Hepatocyte (in vitro differentiated cells): ENCODE measurements at regions not wholly inside any gene's neighbourhood (a gene's known extent, or its start where the extent isn't known, plus 50 kb on each side); places are given as distances from the start of the nearest gene placed in this dataset.

ENCODE experiments used
- DNase-seq: peaks from one replicate; pipeline ENCODE4 v3.0.0-alpha.2; 2016; ENCODE audit warnings: low spot score
- H2AFZ ChIP-seq: fragments of 200-600 bp; sonication (generic); 2 replicates; pipeline ENCODE4 v1.6.0; 2016; ENCODE audit warnings: antibody characterized with exemption, mild to moderate bottlenecking
- H3K27ac ChIP-seq: fragments of 200-600 bp; sonication (generic); 2 replicates; pipeline ENCODE4 v1.5.1; 2016; ENCODE audit warnings: mild to moderate bottlenecking
- H3K27me3 ChIP-seq: fragments of 200-600 bp; sonication (generic); 2 replicates; pipeline ENCODE4 v1.6.1; 2016
- H3K36me3 ChIP-seq: fragments of 200-600 bp; sonication (generic); replicated peaks from 2 replicates; pipeline ENCODE4 v1.5.1; 2016; ENCODE audit warnings: low read depth; ENCODE audit not compliant: insufficient read depth
- H3K4me1 ChIP-seq: fragments of 200-600 bp; sonication (generic); 2 replicates; pipeline ENCODE4 v1.5.1; 2016; ENCODE audit warnings: mild to moderate bottlenecking, moderate library complexity; ENCODE audit not compliant: insufficient read depth
- H3K4me2 ChIP-seq: fragments of 200-600 bp; sonication (generic); 2 replicates; pipeline ENCODE4 v1.6.0; 2016
- H3K4me3 ChIP-seq: fragments of 200-600 bp; sonication (generic); 2 replicates; pipeline ENCODE4 v1.5.1; 2016; ENCODE audit warnings: mild to moderate bottlenecking
- H3K79me2 ChIP-seq: fragments of 200-600 bp; sonication (generic); 2 replicates; pipeline ENCODE4 v1.6.0; 2017; ENCODE audit warnings: mild to moderate bottlenecking
- H3K9me2 ChIP-seq: fragments of 200-600 bp; sonication (generic); replicated peaks from 2 replicates; pipeline ENCODE4 v1.6.0; 2017; ENCODE audit warnings: mild to moderate bottlenecking; ENCODE audit not compliant: insufficient read depth
- H3K9me3 ChIP-seq: fragments of 200-600 bp; sonication (generic); 2 replicates; pipeline ENCODE4 v1.5.1; 2016; ENCODE audit warnings: low read depth, mild to moderate bottlenecking
- H4K20me1 ChIP-seq: fragments of 200-600 bp; sonication (generic); 2 replicates; pipeline ENCODE4 v1.6.0; 2016; ENCODE audit warnings: mild to moderate bottlenecking; ENCODE audit not compliant: insufficient read depth, poor library complexity, severe bottlenecking
- EZH2 ChIP-seq: fragments of 200-600 bp; sonication (generic); IDR thresholded peaks from 2 replicates; pipeline ENCODE4 v1.6.1; 2016; ENCODE audit warnings: antibody characterized with exemption, mild to moderate bottlenecking, borderline replicate concordance
- EZH2phosphoT487 ChIP-seq: fragments of 200-600 bp; sonication (generic); IDR thresholded peaks from one replicate; pipeline ENCODE4 v1.6.1; 2018; ENCODE audit warnings: antibody characterized with exemption, mild to moderate bottlenecking, low read depth, moderate library complexity; ENCODE audit not compliant: unreplicated experiment, severe bottlenecking
- WGBS: methylation state at CpG from one replicate; pipeline ENCODE4 v1.1.6; 2016; ENCODE audit warnings: low lambda C conversion rate; ENCODE audit errors: missing lambda C conversion rate; 5-methylcytosine and 5-hydroxymethylcytosine counted together
- TF ChIP-seq, protein P1 (sequence below): fragments of 200-600 bp; sonication (generic); IDR thresholded peaks from 2 replicates; pipeline ENCODE4 v1.5.1; 2016; ENCODE audit warnings: antibody characterized with exemption, mild to moderate bottlenecking; ENCODE audit not compliant: poor library complexity

GRCh38 chr4:125243789-125244397 lies 70.9 kb upstream of the FAT4 start:
- Histone ChIP-seq H3K9me3 (no peaks in the 10 kb centered on the region), H3K4me3 (no peak overlapping the region), H2AFZ (no peak overlapping the region), H3K27ac (no peak overlapping the region), H3K79me2 (no peaks in the 10 kb centered on the region), H3K9me2 (no peaks in the 10 kb centered on the region), H3K4me2 (no peak overlapping the region), H3K27me3 (no peaks in the 10 kb centered on the region), H3K4me1 (no peaks in the 10 kb centered on the region), H3K36me3 (no peaks in the 10 kb centered on the region), H4K20me1 (no peaks in the 10 kb centered on the region)
- no peak for DNase-seq
- WGBS: 72% methylated on average over 3 of the region's 3 CpGs
- TF ChIP-seq EZH2phosphoT487 (no peak), EZH2 (no peak)
- TF ChIP-seq, protein P1, sequence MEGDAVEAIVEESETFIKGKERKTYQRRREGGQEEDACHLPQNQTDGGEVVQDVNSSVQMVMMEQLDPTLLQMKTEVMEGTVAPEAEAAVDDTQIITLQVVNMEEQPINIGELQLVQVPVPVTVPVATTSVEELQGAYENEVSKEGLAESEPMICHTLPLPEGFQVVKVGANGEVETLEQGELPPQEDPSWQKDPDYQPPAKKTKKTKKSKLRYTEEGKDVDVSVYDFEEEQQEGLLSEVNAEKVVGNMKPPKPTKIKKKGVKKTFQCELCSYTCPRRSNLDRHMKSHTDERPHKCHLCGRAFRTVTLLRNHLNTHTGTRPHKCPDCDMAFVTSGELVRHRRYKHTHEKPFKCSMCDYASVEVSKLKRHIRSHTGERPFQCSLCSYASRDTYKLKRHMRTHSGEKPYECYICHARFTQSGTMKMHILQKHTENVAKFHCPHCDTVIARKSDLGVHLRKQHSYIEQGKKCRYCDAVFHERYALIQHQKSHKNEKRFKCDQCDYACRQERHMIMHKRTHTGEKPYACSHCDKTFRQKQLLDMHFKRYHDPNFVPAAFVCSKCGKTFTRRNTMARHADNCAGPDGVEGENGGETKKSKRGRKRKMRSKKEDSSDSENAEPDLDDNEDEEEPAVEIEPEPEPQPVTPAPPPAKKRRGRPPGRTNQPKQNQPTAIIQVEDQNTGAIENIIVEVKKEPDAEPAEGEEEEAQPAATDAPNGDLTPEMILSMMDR: no peak

DNA sequence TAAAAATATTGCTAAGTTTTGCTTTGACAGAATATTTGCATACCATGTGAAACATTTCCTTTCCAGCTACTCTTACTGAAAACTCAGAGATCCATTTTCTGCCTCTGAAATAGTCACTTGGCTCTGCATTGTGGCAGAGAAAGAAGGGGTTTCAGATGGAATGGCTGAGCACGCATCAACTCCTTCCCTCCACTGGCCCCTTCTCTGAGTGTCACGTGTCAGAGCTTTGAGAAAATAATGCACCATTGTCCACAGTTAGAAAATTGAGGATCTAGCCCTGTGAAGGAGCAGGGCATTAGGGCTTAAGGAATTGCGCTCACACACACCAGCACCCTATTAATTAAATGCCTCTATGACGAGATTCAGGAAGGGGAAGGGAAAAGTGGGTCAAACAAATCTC lies 78.8 kb upstream of the FAT4 start:
- no peaks in the 10 kb centered on the region for H3K36me3 ChIP-seq
- H3K79me2 ChIP-seq: no peaks in the 10 kb centered on the region
- no peaks in the 10 kb centered on the region for H3K9me2 ChIP-seq
- H2AFZ ChIP-seq: no peak overlapping the region
- 74% methylated on average over 4 of the region's 4 CpGs for WGBS
- no peaks in the 10 kb centered on the region for H3K4me1 ChIP-seq
- H3K9me3 ChIP-seq: no peaks in the 10 kb centered on the region
- H3K4me2 ChIP-seq: no peak overlapping the region
- no peak overlapping the region for H3K4me3 ChIP-seq
- no peak overlapping the region for H3K27ac ChIP-seq
- TF ChIP-seq EZH2phosphoT487: no peak
- TF ChIP-seq, protein P1: no peak
- TF ChIP-seq EZH2: no peak
- no peak for DNase-seq
- H4K20me1 ChIP-seq: no peaks in the 10 kb centered on the region
- H3K27me3 ChIP-seq: no peaks in the 10 kb centered on the region

DNA sequence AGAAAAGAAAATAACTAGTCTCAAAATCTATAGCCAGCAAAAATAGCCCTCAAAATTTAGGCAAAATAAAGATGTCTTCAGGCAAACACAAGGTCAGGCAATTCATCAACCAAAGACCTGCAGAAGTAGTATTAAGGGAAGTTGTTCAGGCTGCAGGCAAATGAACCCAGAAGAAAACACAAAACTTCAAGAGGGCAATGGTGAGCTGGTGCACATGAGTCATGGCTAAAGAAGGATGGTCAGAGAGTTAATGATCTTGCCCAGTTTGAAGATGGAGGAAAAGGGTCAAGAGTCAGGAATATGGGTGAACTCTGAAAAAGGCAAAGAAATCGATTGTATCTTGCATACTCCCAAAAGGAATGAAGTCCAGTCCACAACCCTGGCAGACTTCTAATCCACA lies 83.1 kb upstream of the FAT4 start:
- Histone ChIP-seq H3K9me3 (no peaks in the 10 kb centered on the region), H3K36me3 (no peaks in the 10 kb centered on the region), H3K4me2 (no peak overlapping the region), H3K4me1 (no peaks in the 10 kb centered on the region), H3K27ac (no peak overlapping the region), H3K9me2 (no peaks in the 10 kb centered on the region), H3K4me3 (no peak overlapping the region), H2AFZ (no peak overlapping the region), H4K20me1 (no peaks in the 10 kb centered on the region), H3K27me3 (no peaks in the 10 kb centered on the region), H3K79me2 (no peaks in the 10 kb centered on the region)
- WGBS: 84% methylated on average over 1 of the region's 1 CpG
- TF ChIP-seq, protein P1: no peak
- no peak for TF ChIP-seq EZH2phosphoT487
- no peak for TF ChIP-seq EZH2
- DNase-seq: no peak
